Lower leg skin (tissue), 3 donors: ENCODE measurements at regions not wholly inside any gene's neighbourhood (a gene's known extent, or its start where the extent isn't known, plus 50 kb on each side); places are given as distances from the start of the nearest gene placed in this dataset.

ENCODE experiments used
- CTCF ChIP-seq, 3 donors: fragments of 450-650 bp; IDR thresholded peaks; one replicate each; pipeline ENCODE4 v1.5.1; 2016; ENCODE audit warnings: antibody characterized with exemption in 3 of 3, mild to moderate bottlenecking in 3 of 3, moderate library complexity in 2 of 3
- POLR2A ChIP-seq, 2 donors: fragments of 450-650 bp; IDR thresholded peaks; one replicate each; pipeline ENCODE4 v1.6.1; 2016 to 2017; ENCODE audit warnings: antibody characterized with exemption in 2 of 2, mild to moderate bottlenecking in 1 of 2, moderate library complexity in 1 of 2

DNA sequence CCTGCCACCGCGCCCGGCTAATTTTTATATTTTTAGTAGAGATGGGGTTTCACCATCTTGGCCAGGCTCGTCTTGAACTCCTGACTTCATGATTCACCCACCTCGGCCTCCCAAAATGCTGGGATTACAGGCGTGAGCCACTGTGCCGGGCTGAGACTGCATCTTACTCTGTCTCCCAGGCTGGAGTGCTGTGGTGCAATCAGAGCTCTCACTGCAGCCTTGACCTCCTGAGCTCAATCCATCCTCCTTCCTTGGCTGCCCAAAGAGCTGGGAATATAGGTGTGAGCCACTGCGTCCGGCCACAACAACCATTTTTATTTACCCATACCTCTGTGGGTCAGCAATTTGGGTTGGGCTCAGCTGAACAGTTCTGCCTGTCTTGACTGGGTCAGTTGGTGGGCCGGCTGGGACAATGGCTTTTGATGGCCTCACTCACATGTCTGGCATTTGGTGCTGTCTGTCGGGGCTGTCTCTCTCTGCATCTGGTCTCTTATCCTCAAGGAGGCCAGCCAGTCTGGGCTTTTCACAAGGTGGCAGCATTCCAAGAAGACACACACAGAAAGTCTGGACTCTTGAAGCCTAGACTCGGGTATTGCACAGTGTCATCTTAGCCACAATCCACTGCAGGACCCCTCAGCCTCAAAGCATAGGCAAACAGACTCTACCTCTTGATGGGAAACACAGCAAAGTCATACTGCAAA, 116.8 kb upstream of the GATA6 start:
- TF ChIP-seq POLR2A (IDR thresholded peaks at IDR 0.05) (no peak), CTCF (IDR thresholded peaks at IDR 0.05) (no peak)
